Caco-2 (cell line): ENCODE measurements at regions not wholly inside any gene's neighbourhood (a gene's known extent, or its start where the extent isn't known, plus 50 kb on each side); places are given as distances from the start of the nearest gene placed in this dataset.

Experiments used
- BruUV-seq: library from RNA; stranded (reverse); fragments of 400-500 nt; replicated peaks from 2 replicates; lab custom pipeline; 2021; lab: Mats Ljungman, UMichigan
- CTCF ChIA-PET: fragments of 300-600 bp; sonication (Branson Sonifier 250); formaldehyde crosslinking; loops from one replicate; lab custom pipeline; 2022; ENCODE audit warnings: antibody characterized with exemption; lab: Charles Lee
- POLR2A ChIA-PET: fragments of 300-600 bp; sonication (Branson Sonifier 250); formaldehyde crosslinking; loops from one replicate; lab custom pipeline; 2022; ENCODE audit warnings: antibody characterized with exemption; lab: Charles Lee
- DNase-seq, 2 experiments: peaks; one replicate each; pipeline versions ENCODE4 v3.0.0 to v3.0.0-alpha.2; 2020 to 2022
- H3K27me3 ChIP-seq: replicated peaks from 2 replicates; pipeline ENCODE4 v1.6.0; 2011; ENCODE audit warnings: low read length; ENCODE audit not compliant: control insufficient read depth, insufficient read depth
- H3K36me3 ChIP-seq: 2 replicates; pipeline ENCODE4 v1.5.1; 2011; ENCODE audit warnings: low read length; ENCODE audit not compliant: control insufficient read depth, insufficient read depth
- H3K4me1 ChIP-seq: fragments of 250-450 bp; sonication (Bioruptor Pico); 2 replicates; pipeline ENCODE4 v1.5.1; 2020; ENCODE audit warnings: mild to moderate bottlenecking
- H3K4me3 ChIP-seq: 2 replicates; pipeline ENCODE4 v1.5.1; 2011; ENCODE audit warnings: low read depth, mild to moderate bottlenecking, control low read depth, low read length
- H3K9me3 ChIP-seq: fragments of 250-450 bp; sonication (Bioruptor Pico); 2 replicates; pipeline ENCODE4 v1.5.1; 2020; ENCODE audit warnings: mild to moderate bottlenecking, moderate library complexity
- H3K27ac Mint-ChIP-seq: one replicate; pipeline ENCODE4 v1.8.0; 2022; ENCODE audit warnings: mixed read lengths; ENCODE audit not compliant: unreplicated experiment
- H3K27me3 Mint-ChIP-seq: one replicate; pipeline ENCODE4 v1.8.0; 2022; ENCODE audit warnings: mixed read lengths; ENCODE audit not compliant: insufficient read depth, unreplicated experiment
- H3K36me3 Mint-ChIP-seq: one replicate; pipeline ENCODE4 v1.8.0; 2022; ENCODE audit warnings: mild to moderate bottlenecking, mixed read lengths; ENCODE audit not compliant: insufficient read depth, unreplicated experiment
- H3K4me1 Mint-ChIP-seq: one replicate; pipeline ENCODE4 v1.8.0; 2022; ENCODE audit warnings: low read depth, mixed read lengths; ENCODE audit not compliant: unreplicated experiment
- H3K4me3 Mint-ChIP-seq: one replicate; pipeline ENCODE4 v1.8.0; 2022; ENCODE audit warnings: mild to moderate bottlenecking, moderate library complexity, mixed read lengths; ENCODE audit not compliant: unreplicated experiment
- H3K9me3 Mint-ChIP-seq: one replicate; pipeline ENCODE4 v1.8.0; 2022; ENCODE audit warnings: mixed read lengths; ENCODE audit not compliant: unreplicated experiment
- CTCF ChIP-seq, 2 experiments: fragments of 200-600 bp in 1 of 2; IDR thresholded peaks; 1 replicate in 1 of 2; 2 replicates in 1 of 2; pipeline versions ENCODE4 v1.5.1 to v1.8.0; 2011 to 2022; ENCODE audit warnings: antibody characterized with exemption in 1 of 2, control low read depth in 1 of 2, inconsistent platforms in 1 of 2, low read depth in 1 of 2, low read length in 1 of 2, mild to moderate bottlenecking in 1 of 2, moderate library complexity in 1 of 2; ENCODE audit not compliant: insufficient read depth in 1 of 2, severe bottlenecking in 1 of 2, unreplicated experiment in 1 of 2
- intact Hi-C: fragments of 100-400 bp; cut with micrococcal nuclease; formaldehyde crosslinking; loops from one replicate; pipeline ENCODE4 v1.10.0; 2022; ENCODE audit not compliant: unreplicated experiment

GRCh38 chr5:173730632-173731298 lies 114.3 kb upstream of the BOD1 start:
- CTCF ChIA-PET: no interaction called here
- no peaks in the 10 kb centered on the region for H3K9me3 ChIP-seq
- intact Hi-C loops: no loop called here

GRCh38 chr5:173733021-173733420 lies 116.6 kb upstream of the BOD1 start:
- TF ChIP-seq CTCF (IDR thresholded peaks at IDR 0.05; ENCODE audit: insufficient read depth in 1 of 2, low read depth in 1 of 2, low read length in 1 of 2, severe bottlenecking in 1 of 2, unreplicated experiment in 1 of 2): no peak
- CTCF ChIA-PET: no interaction called here
- POLR2A ChIA-PET: no interaction called here
- peaks cover 23% of the 10 kb centered on the region for H3K4me1 Mint-ChIP-seq
- intact Hi-C loops: no loop called here
- no peak overlapping the region for H3K27ac Mint-ChIP-seq
- Histone ChIP-seq H3K4me1 (peaks cover 29% of the 10 kb centered on the region), H3K9me3 (no peaks in the 10 kb centered on the region), H3K27me3 (no peaks in the 10 kb centered on the region), H3K4me3 (no peak overlapping the region), H3K36me3 (no peaks in the 10 kb centered on the region)
- H3K4me3 Mint-ChIP-seq: no peak overlapping the region
- no peak for DNase-seq
- H3K9me3 Mint-ChIP-seq: no peaks in the 10 kb centered on the region
- H3K36me3 Mint-ChIP-seq: peaks cover 6% of the 10 kb centered on the region
- no TSS peak for BruUV-seq
- H3K27me3 Mint-ChIP-seq: no peaks in the 10 kb centered on the region

More at GRCh38 chr5:173730632-173731298, 114.3 kb upstream of the BOD1 start:
- H3K27ac Mint-ChIP-seq: no peak overlapping the region
- peaks cover 21% of the 10 kb centered on the region for H3K4me1 ChIP-seq
- TF ChIP-seq CTCF (IDR thresholded peaks at IDR 0.05; ENCODE audit: insufficient read depth in 1 of 2, low read depth in 1 of 2, low read length in 1 of 2, severe bottlenecking in 1 of 2, unreplicated experiment in 1 of 2): no peak
- BruUV-seq: no TSS peak
- no peaks in the 10 kb centered on the region for H3K27me3 ChIP-seq
- H3K36me3 ChIP-seq: no peaks in the 10 kb centered on the region
- peaks cover 18% of the 10 kb centered on the region for H3K4me1 Mint-ChIP-seq
- peaks cover 2% of the 10 kb centered on the region for H3K9me3 Mint-ChIP-seq
- POLR2A ChIA-PET: no interaction called here
- no peak overlapping the region for H3K4me3 ChIP-seq
- no peak overlapping the region for H3K4me3 Mint-ChIP-seq
- peaks cover 6% of the 10 kb centered on the region for H3K36me3 Mint-ChIP-seq
- DNase-seq: no peak
- no peaks in the 10 kb centered on the region for H3K27me3 Mint-ChIP-seq

GRCh38 chr5:173733425-173733824 lies 117.0 kb upstream of the BOD1 start:
- ChIA-PET CTCF (no interaction called here), POLR2A (no interaction called here)
- Histone ChIP-seq H3K4me1 (peaks cover 25% of the 10 kb centered on the region), H3K36me3 (no peaks in the 10 kb centered on the region), H3K27me3 (no peaks in the 10 kb centered on the region), H3K9me3 (no peaks in the 10 kb centered on the region), H3K4me3 (no peak overlapping the region)
- no TSS peak for BruUV-seq
- Mint-ChIP-seq H3K27me3 (no peaks in the 10 kb centered on the region), H3K36me3 (peaks cover 6% of the 10 kb centered on the region), H3K4me1 (peaks cover 19% of the 10 kb centered on the region), H3K27ac (no peak overlapping the region), H3K4me3 (no peak overlapping the region), H3K9me3 (no peaks in the 10 kb centered on the region)
- intact Hi-C loops: no loop called here
- no peak for DNase-seq
- no peak for TF ChIP-seq CTCF (IDR thresholded peaks at IDR 0.05; ENCODE audit: insufficient read depth in 1 of 2, low read depth in 1 of 2, low read length in 1 of 2, severe bottlenecking in 1 of 2, unreplicated experiment in 1 of 2)
